ENCODE measurements at regions not wholly inside any gene's neighbourhood (a gene's known extent, or its start where the extent isn't known, plus 50 kb on each side); places are given as distances from the start of the nearest gene placed in this dataset.
"Not testable (repeated sequence)": the region's sequence is repeated elsewhere in the genome, so short reads cannot be mapped to it uniquely, and the experiment has no call there.

DNA sequence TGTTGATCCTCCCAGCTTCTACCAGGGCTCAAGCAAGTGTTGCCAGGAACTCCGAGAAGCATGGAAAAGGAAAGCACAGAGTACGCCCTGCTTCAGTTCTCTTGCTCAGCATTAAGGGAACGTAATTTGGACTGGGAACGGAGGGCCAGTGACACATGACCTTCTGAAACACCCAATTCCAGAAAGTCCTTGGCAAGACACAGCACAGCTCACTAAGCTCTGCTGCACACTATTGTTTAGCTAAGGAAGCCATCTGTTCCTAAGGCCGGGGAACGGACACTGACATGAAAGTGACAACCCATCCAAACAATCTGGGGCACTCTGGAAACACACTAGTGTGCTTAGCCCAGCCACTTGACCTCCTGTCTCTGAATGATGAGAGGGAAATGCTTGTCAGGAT is 56.9 kb upstream of the NXT1 start:
- WGBS, 2 donors (ENCODE audit: low coverage in 1 of 2), result 75 to 80% methylated on average over 2 to 6 of the region's 6 CpGs
- Histone ChIP-seq H3K4me1 (peaks cover 0 to 5% (median 0%) of the 10 kb centered on the region in 4 donors), H3K27me3 (no peaks in the 10 kb centered on the region), H3K36me3 (no peaks in the 10 kb centered on the region), H3K4me3 (no peak overlapping the region), H3K27ac (peak overlapping the region; percentile 29 to 65 (median 48)), H3K9me3 (no peaks in the 10 kb centered on the region)
- TF ChIP-seq POLR2AphosphoS5 (IDR thresholded peaks at IDR 0.05), result peak; percentile 4 to 71 (median 57)
- no peak for TF ChIP-seq POLR2A (IDR thresholded peaks at IDR 0.05)
- peak; percentile 26 for DNase-seq
- intact Hi-C loops (cut with DNase I; ENCODE audit: low total_unique reads), result no loop called here
- in situ Hi-C loops (cut with MboI; ENCODE audit: low pct_ligation_motif_present in 1 of 4, low pct_unique_long_range_greater_than_20kb in 1 of 4, low sequenced_read_pairs in 3 of 4), result no loop called here

- WGBS, 2 donors (ENCODE audit: low coverage in 1 of 2), result 84% methylated on average over 5 of the region's 5 CpGs; no CpG with 5 or more reads in 1 of the 2 donors
- DNase-seq; intact Hi-C loops (cut with DNase I; ENCODE audit: low total_unique reads): not testable (repeated sequence)
These were observed 58.3 kb upstream of the NXT1 start for GRCh38 chr20:23292311-23292710.

DNA sequence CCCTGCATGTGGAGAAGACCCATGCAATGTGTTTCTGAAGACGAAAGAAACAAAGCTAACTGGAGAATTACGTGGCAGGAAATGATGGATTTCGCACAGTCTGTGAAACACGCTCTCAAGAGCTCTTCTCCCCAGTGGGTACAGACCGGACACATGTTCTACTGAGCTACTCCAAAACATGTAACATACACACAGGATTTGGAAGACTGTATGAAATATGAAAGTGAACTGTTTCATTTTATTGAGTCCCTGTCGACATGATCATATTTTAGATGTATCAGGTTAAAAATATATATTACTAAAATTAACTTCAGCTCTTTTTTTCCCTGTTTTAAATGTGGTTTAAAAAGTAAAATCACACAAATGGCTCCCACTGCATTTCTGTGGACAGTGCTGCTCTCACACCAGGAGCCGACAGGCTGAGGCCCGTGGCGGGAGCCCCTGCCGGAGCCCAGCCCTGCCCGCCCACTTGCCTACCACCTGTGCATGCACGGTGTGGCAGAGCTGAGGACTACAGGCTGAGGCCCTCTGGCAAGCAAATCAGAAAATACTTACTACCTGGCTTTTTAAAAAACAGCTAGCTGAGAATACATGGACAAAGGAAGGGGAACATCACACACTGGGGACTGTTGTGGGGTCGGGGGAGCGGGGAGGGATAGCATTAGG is 58.9 kb upstream of the NXT1 start:
- Histone ChIP-seq H3K9me3 (no peaks in the 10 kb centered on the region), H3K4me1 (peaks cover 0 to 5% (median 0%) of the 10 kb centered on the region in 4 donors), H3K36me3 (no peaks in the 10 kb centered on the region), H3K27ac (no peak overlapping the region), H3K4me3 (no peak overlapping the region), H3K27me3 (no peaks in the 10 kb centered on the region)
- intact Hi-C loops (cut with DNase I; ENCODE audit: low total_unique reads) (no loop called here), in situ Hi-C loops (cut with MboI; ENCODE audit: low pct_ligation_motif_present in 1 of 4, low pct_unique_long_range_greater_than_20kb in 1 of 4, low sequenced_read_pairs in 3 of 4) (no loop called here)
- TF ChIP-seq POLR2AphosphoS5 (IDR thresholded peaks at IDR 0.05) (no peak), POLR2A (IDR thresholded peaks at IDR 0.05) (no peak), CTCF (IDR thresholded peaks at IDR 0.05) (no peak), EP300 (IDR thresholded peaks at IDR 0.05; ENCODE audit: low read depth) (no peak)
- 85 to 90% methylated on average over 8 to 14 of the region's 14 CpGs for WGBS, 2 donors (ENCODE audit: low coverage in 1 of 2)
- DNase-seq, result no peak

More at GRCh38 chr20:23292311-23292710, 58.3 kb upstream of the NXT1 start:
- H3K27me3 ChIP-seq; in situ Hi-C loops (cut with MboI; ENCODE audit: low pct_ligation_motif_present in 1 of 4, low pct_unique_long_range_greater_than_20kb in 1 of 4, low sequenced_read_pairs in 3 of 4); H3K4me3 ChIP-seq; H3K36me3 ChIP-seq; H3K9me3 ChIP-seq; H3K27ac ChIP-seq; H3K4me1 ChIP-seq: not testable (repeated sequence)

GRCh38 chr20:23290761-23291574 is 59.6 kb upstream of the NXT1 start:
- intact Hi-C loops (cut with DNase I; ENCODE audit: low total_unique reads), result no loop called here
- TF ChIP-seq POLR2A (IDR thresholded peaks at IDR 0.05) (no peak), POLR2AphosphoS5 (IDR thresholded peaks at IDR 0.05) (no peak), CTCF (IDR thresholded peaks at IDR 0.05) (no peak), EP300 (IDR thresholded peaks at IDR 0.05; ENCODE audit: low read depth) (no peak)
- in situ Hi-C loops (cut with MboI; ENCODE audit: low pct_ligation_motif_present in 1 of 4, low pct_unique_long_range_greater_than_20kb in 1 of 4, low sequenced_read_pairs in 3 of 4), result no loop called here
- Histone ChIP-seq H3K9me3 (no peaks in the 10 kb centered on the region), H3K36me3 (no peaks in the 10 kb centered on the region), H3K4me1 (peaks cover 0 to 5% (median 0%) of the 10 kb centered on the region in 4 donors), H3K27ac (no peak overlapping the region), H3K27me3 (no peaks in the 10 kb centered on the region), H3K4me3 (no peak overlapping the region)
- no peak for DNase-seq
- WGBS, 2 donors (ENCODE audit: low coverage in 1 of 2), result 73 to 74% methylated on average over 5 to 11 of the region's 11 CpGs

DNA sequence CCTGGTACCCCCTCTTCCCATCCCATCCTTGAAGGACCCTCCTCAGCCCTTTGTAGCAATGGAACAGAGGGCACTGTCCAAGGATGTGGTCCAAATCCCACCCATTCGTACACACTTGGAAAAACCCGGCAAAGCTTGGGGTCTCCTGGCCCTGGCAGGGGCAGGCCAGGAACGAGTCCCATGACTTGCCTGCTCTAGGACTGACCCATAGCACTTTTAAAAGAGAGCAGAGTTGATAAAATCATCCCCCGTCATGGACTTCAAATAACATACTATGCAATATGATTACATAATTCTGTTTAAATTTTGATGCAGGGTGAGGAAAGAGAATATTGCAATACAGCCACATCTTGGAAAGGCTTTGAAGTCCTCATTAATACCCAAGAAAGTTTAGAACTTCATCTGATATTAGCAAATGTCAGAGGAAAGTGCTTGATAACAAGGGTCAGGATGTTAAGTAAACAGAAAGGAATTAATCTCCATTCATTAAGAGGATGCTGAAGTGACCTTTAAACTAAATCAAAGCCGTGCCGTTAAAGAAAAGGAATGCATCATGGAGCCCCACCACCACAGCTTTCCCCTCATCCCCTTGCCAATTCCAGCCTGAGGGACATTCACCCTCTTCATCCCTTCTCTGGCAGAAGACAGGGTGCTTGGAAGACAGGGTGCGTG is 60.7 kb upstream of the NXT1 start:
- no peaks in the 10 kb centered on the region for H3K36me3 ChIP-seq
- DNase-seq, result no peak

More for the DNA sequence above, 60.7 kb upstream of the NXT1 start:
- Histone ChIP-seq H3K27me3 (no peaks in the 10 kb centered on the region), H3K9me3 (no peaks in the 10 kb centered on the region), H3K4me1 (peaks cover 0 to 5% (median 0%) of the 10 kb centered on the region in 4 donors), H3K4me3 (no peak overlapping the region), H3K27ac (no peak overlapping the region)
- WGBS, 2 donors (ENCODE audit: low coverage in 1 of 2), result 11 to 59% methylated on average over 3 to 7 of the region's 7 CpGs
- no peak for TF ChIP-seq CTCF (IDR thresholded peaks at IDR 0.05)
- no peak for TF ChIP-seq POLR2AphosphoS5 (IDR thresholded peaks at IDR 0.05)
- no peak for TF ChIP-seq POLR2A (IDR thresholded peaks at IDR 0.05)
- TF ChIP-seq EP300 (IDR thresholded peaks at IDR 0.05; ENCODE audit: low read depth), result no peak
- intact Hi-C loops (cut with DNase I; ENCODE audit: low total_unique reads), result no loop called here
- in situ Hi-C loops (cut with MboI; ENCODE audit: low pct_ligation_motif_present in 1 of 4, low pct_unique_long_range_greater_than_20kb in 1 of 4, low sequenced_read_pairs in 3 of 4), result no loop called here

Measured in transverse colon (tissue), 4 donors.